Neural progenitor cell (in vitro differentiated cells): ENCODE measurements at regions not wholly inside any gene's neighbourhood (a gene's known extent, or its start where the extent isn't known, plus 50 kb on each side); places are given as distances from the start of the nearest gene placed in this dataset.

Experiments used
- EZH2 ChIP-seq: fragments of 200-600 bp; sonication (generic); IDR thresholded peaks from 2 replicates; pipeline ENCODE4 v1.6.1; 2017; ENCODE audit warnings: antibody characterized with exemption, mild to moderate bottlenecking, moderate library complexity
- EZH2phosphoT487 ChIP-seq: fragments of 200-600 bp; sonication (generic); IDR thresholded peaks from 2 replicates; pipeline ENCODE4 v1.6.1; 2017; ENCODE audit warnings: antibody characterized with exemption
- TF ChIP-seq, protein P1 (sequence below): fragments of 200-600 bp; sonication (generic); IDR thresholded peaks from 2 replicates; pipeline ENCODE4 v1.5.1; 2017; ENCODE audit warnings: antibody characterized with exemption, mild to moderate bottlenecking

DNA sequence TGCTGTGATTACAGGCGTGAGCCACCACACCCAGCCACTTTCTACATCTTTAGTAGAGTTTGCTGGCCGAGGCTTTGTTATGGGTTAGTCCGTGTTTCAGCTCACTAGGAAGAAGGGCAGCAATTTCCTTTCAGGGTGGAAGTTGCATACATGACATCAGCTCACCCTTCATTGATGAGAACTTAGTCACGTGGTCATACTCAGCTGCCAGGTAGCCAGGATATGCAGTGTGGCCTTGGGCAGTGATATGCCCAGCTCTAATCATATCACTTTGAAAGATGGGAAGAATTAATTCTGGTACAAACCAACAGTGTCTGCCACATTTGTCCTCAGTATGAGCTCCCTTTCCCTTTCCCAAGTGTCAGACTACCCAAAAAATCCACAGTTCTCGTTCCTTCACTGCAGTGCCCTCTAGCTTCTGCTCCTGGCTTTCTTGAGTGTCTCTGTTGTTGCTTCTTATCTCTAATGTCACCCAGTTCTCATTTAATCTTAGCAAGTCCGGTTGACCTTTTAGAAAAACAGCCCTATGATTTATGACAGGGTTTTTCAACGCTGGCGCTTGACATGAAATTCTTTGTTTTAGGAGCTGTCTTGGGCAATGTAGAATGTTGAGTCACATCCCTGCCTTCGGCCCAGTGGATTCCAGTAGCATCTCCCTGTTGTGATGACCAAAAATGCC, 108.7 kb upstream of the ITGB1 start:
- no peak for TF ChIP-seq EZH2
- TF ChIP-seq EZH2phosphoT487, result no peak
- TF ChIP-seq, protein P1, sequence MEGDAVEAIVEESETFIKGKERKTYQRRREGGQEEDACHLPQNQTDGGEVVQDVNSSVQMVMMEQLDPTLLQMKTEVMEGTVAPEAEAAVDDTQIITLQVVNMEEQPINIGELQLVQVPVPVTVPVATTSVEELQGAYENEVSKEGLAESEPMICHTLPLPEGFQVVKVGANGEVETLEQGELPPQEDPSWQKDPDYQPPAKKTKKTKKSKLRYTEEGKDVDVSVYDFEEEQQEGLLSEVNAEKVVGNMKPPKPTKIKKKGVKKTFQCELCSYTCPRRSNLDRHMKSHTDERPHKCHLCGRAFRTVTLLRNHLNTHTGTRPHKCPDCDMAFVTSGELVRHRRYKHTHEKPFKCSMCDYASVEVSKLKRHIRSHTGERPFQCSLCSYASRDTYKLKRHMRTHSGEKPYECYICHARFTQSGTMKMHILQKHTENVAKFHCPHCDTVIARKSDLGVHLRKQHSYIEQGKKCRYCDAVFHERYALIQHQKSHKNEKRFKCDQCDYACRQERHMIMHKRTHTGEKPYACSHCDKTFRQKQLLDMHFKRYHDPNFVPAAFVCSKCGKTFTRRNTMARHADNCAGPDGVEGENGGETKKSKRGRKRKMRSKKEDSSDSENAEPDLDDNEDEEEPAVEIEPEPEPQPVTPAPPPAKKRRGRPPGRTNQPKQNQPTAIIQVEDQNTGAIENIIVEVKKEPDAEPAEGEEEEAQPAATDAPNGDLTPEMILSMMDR, result peak; percentile 38
